ENCODE measurements at regions not wholly inside any gene's neighbourhood (a gene's known extent, or its start where the extent isn't known, plus 50 kb on each side); places are given as distances from the start of the nearest gene placed in this dataset.

- TF ChIP-seq MAX (IDR thresholded peaks at IDR 0.05; ENCODE audit: insufficient read depth, insufficient read length) (no peak), CTCF (IDR thresholded peaks at IDR 0.05; ENCODE audit: extremely low read depth in 1 of 2, insufficient read depth in 1 of 2, low read depth in 1 of 2, low read length in 2 of 2) (no peak), POLR2A (IDR thresholded peaks at IDR 0.05; ENCODE audit: low read depth, low read length) (no peak), MYC (IDR thresholded peaks at IDR 0.05; ENCODE audit: low read depth, low read length) (no peak), GATA2 (IDR thresholded peaks at IDR 0.05; ENCODE audit: insufficient read depth, insufficient read length, low read depth, low read length) (no peak), POLR2AphosphoS5 (IDR thresholded peaks at IDR 0.05; ENCODE audit: insufficient read depth, low read depth, low read length) (no peak), JUN (IDR thresholded peaks at IDR 0.05; ENCODE audit: borderline replicate concordance, insufficient read depth, insufficient read length, low read depth) (no peak)
Observed at GRCh38 chr5:165266939-165267338, 1761.5 kb downstream of the MAT2B start.

Data from endothelial cell of umbilical vein (primary cell).